Liver (tissue), 8 donors: ENCODE measurements at regions not wholly inside any gene's neighbourhood (a gene's known extent, or its start where the extent isn't known, plus 50 kb on each side); places are given as distances from the start of the nearest gene placed in this dataset.

Source experiments
- DNase-seq: peaks from one replicate; pipeline ENCODE4 v3.0.0-alpha.2; 2017; ENCODE audit warnings: low spot score
- H3K27ac ChIP-seq, 2 donors: one replicate each; pipeline ENCODE4 v1.7.0; 2013; ENCODE audit warnings: inconsistent platforms in 2 of 2, low read length in 2 of 2, control low read depth in 1 of 2, low read depth in 1 of 2, mild to moderate bottlenecking in 1 of 2
- H3K27me3 ChIP-seq, 4 donors: one replicate each; pipeline versions ENCODE4 v1.6.1 to v1.7.0; 2013; ENCODE audit warnings: low read length in 3 of 4, inconsistent platforms in 1 of 4, mild to moderate bottlenecking in 1 of 4, moderate library complexity in 1 of 4; ENCODE audit not compliant: control insufficient read depth in 4 of 4, insufficient read depth in 4 of 4
- H3K36me3 ChIP-seq, 4 donors: one replicate each; pipeline versions ENCODE4 v1.6.1 to v1.7.0; 2013; ENCODE audit warnings: low read length in 3 of 4, mild to moderate bottlenecking in 3 of 4, low read depth in 1 of 4, moderate library complexity in 1 of 4; ENCODE audit not compliant: control insufficient read depth in 4 of 4, insufficient read depth in 3 of 4
- H3K4me1 ChIP-seq, 4 donors: one replicate each; pipeline versions ENCODE4 v1.6.1 to v1.7.0; 2013; ENCODE audit warnings: low read length in 3 of 4, mild to moderate bottlenecking in 3 of 4, moderate library complexity in 1 of 4; ENCODE audit not compliant: control insufficient read depth in 4 of 4, insufficient read depth in 4 of 4
- H3K4me3 ChIP-seq, 3 donors: one replicate each; pipeline versions ENCODE4 v1.6.1 to v1.7.0; 2013; ENCODE audit warnings: low read length in 3 of 3, control low read depth in 1 of 3, low read depth in 1 of 3, mild to moderate bottlenecking in 1 of 3
- H3K9ac ChIP-seq, 2 donors: one replicate each; pipeline ENCODE4 v1.7.0; 2013; ENCODE audit warnings: low read length in 2 of 2, mild to moderate bottlenecking in 2 of 2, moderate library complexity in 2 of 2, control low read depth in 1 of 2, low read depth in 1 of 2
- H3K9me3 ChIP-seq, 4 donors: one replicate each; pipeline versions ENCODE4 v1.6.1 to v1.7.0; 2013; ENCODE audit warnings: low read length in 3 of 4; ENCODE audit not compliant: control insufficient read depth in 4 of 4
- ATF3 ChIP-seq: IDR thresholded peaks from 2 replicates; pipeline ENCODE4 v1.6.1; 2016; ENCODE audit warnings: antibody characterized with exemption
- CTCF ChIP-seq: fragments of 150-350 bp; IDR thresholded peaks from 2 replicates; pipeline ENCODE4 v1.5.1; 2017; ENCODE audit warnings: improper control_type of control experiment, low read depth, low read length; ENCODE audit not compliant: missing input control
- EGR1 ChIP-seq, 2 donors: IDR thresholded peaks; 2 replicates each; pipeline ENCODE4 v1.6.1; 2016 to 2018; ENCODE audit warnings: antibody characterized with exemption in 2 of 2, low read depth in 2 of 2
- FOXA1 ChIP-seq: IDR thresholded peaks from 2 replicates; pipeline ENCODE4 v1.6.1; 2016; ENCODE audit warnings: antibody characterized with exemption
- FOXA2 ChIP-seq: IDR thresholded peaks from 2 replicates; pipeline ENCODE4 v1.6.1; 2016; ENCODE audit warnings: antibody characterized with exemption
- GABPA ChIP-seq, 2 donors: IDR thresholded peaks in 1 of 2; conservative IDR thresholded peaks in 1 of 2; 2 replicates each; pipeline ENCODE4 v1.6.1; 2016; ENCODE audit warnings: antibody characterized with exemption in 2 of 2, mild to moderate bottlenecking in 1 of 2, moderate library complexity in 1 of 2
- HNF4A ChIP-seq, 2 donors: conservative IDR thresholded peaks; 2 replicates each; pipeline ENCODE4 v1.6.1; 2016; ENCODE audit warnings: antibody characterized with exemption in 2 of 2, mild to moderate bottlenecking in 2 of 2
- HNF4G ChIP-seq: IDR thresholded peaks from 2 replicates; pipeline ENCODE4 v1.6.1; 2016; ENCODE audit warnings: antibody characterized with exemption
- JUND ChIP-seq, 2 donors: IDR thresholded peaks; 2 replicates each; pipeline ENCODE4 v1.6.1; 2016; ENCODE audit warnings: antibody characterized with exemption in 2 of 2
- MAX ChIP-seq: IDR thresholded peaks from 2 replicates; pipeline ENCODE4 v1.6.1; 2016; ENCODE audit warnings: antibody characterized with exemption
- RXRA ChIP-seq, 2 donors: IDR thresholded peaks; 2 replicates each; pipeline ENCODE4 v1.6.1; 2017 to 2018; ENCODE audit warnings: antibody characterized with exemption in 2 of 2, mild to moderate bottlenecking in 1 of 2
- SP1 ChIP-seq: IDR thresholded peaks from 2 replicates; pipeline ENCODE4 v1.6.1; 2018; ENCODE audit warnings: antibody characterized with exemption, mild to moderate bottlenecking
- TAF1 ChIP-seq: conservative IDR thresholded peaks from 2 replicates; pipeline ENCODE4 v1.6.1; 2016; ENCODE audit warnings: antibody characterized with exemption, mild to moderate bottlenecking
- ZBTB33 ChIP-seq: IDR thresholded peaks from 2 replicates; pipeline ENCODE4 v1.6.1; 2016; ENCODE audit warnings: antibody characterized with exemption
- WGBS: extraction: QIAGEN DNeasy Blood & Tissue Kit; methylation state at CpG from one replicate; pipeline ENCODE4 v1.1.7; 2013; 5-methylcytosine and 5-hydroxymethylcytosine counted together
- donor health status: healthy.
- donor health status: healthy.
- donor health status: healthy.
- donor health status: healthy.
- donor health status: healthy.

GRCh38 chr2:204277226-204277625 is 268.0 kb upstream of the PARD3B start:
- Histone ChIP-seq H3K27me3 (peaks cover 0 to 6% (median 0%) of the 10 kb centered on the region in 4 donors), H3K36me3 (no peaks in the 10 kb centered on the region), H3K9me3 (no peaks in the 10 kb centered on the region), H3K9ac (no peak overlapping the region), H3K4me3 (no peak overlapping the region), H3K27ac (no peak overlapping the region), H3K4me1 (peaks cover 0 to 3% (median 0%) of the 10 kb centered on the region in 4 donors)
- DNase-seq, result no peak
- no peak for TF ChIP-seq SP1
- TF ChIP-seq CTCF, result no peak
- TF ChIP-seq RXRA (IDR thresholded peaks at IDR 0.05), result no peak
- TF ChIP-seq ATF3, result no peak

GRCh38 chr2:204278454-204278853 is 266.8 kb upstream of the PARD3B start:
- Histone ChIP-seq H3K36me3 (no peaks in the 10 kb centered on the region), H3K27me3 (peaks cover 0 to 6% (median 0%) of the 10 kb centered on the region in 4 donors), H3K9ac (no peak overlapping the region), H3K4me3 (no peak overlapping the region), H3K27ac (no peak overlapping the region), H3K4me1 (peaks cover 0 to 4% (median 0%) of the 10 kb centered on the region in 4 donors), H3K9me3 (no peaks in the 10 kb centered on the region)
- DNase-seq, result no peak
- WGBS, result 78% methylated on average over 1 of the region's 1 CpG
- TF ChIP-seq EGR1 (IDR thresholded peaks at IDR 0.05; ENCODE audit: low read depth in 2 of 2) (no peak), CTCF (no peak), HNF4G (no peak), GABPA (IDR thresholded peaks at IDR 0.05 in 1 of 2, conservative IDR thresholded peaks at IDR 0.05 in 1 of 2) (no peak), JUND (IDR thresholded peaks at IDR 0.05) (no peak), ZBTB33 (no peak), TAF1 (no peak), FOXA1 (no peak), MAX (no peak), FOXA2 (no peak), HNF4A (conservative IDR thresholded peaks at IDR 0.05) (no peak), ATF3 (no peak)
